Right lobe of liver (tissue), 6 donors: ENCODE measurements at regions not wholly inside any gene's neighbourhood (a gene's known extent, or its start where the extent isn't known, plus 50 kb on each side); places are given as distances from the start of the nearest gene placed in this dataset.

Experiments
- ATAC-seq, 4 donors: fragments of 200-7000 bp; cut with Tn5 transposase; one replicate each; pipeline ENCODE4 v1.9.1; 2020; ENCODE audit warnings: mild to moderate bottlenecking in 4 of 4, moderate library complexity in 4 of 4
- DNase-seq, 3 donors: peaks; one replicate each; pipeline ENCODE4 v3.0.0-alpha.2; 2020
- H3K27ac ChIP-seq, 3 donors: fragments of 200-600 bp; one replicate each; pipeline ENCODE4 v1.8.0; 2022
- H3K27me3 ChIP-seq, 2 donors: fragments of 200-600 bp; one replicate each; pipeline ENCODE4 v1.8.0; 2022
- H3K36me3 ChIP-seq, 4 donors: fragments of 200-600 bp; sonication (generic) in 1 of 4; one replicate each; pipeline versions ENCODE4 v1.5.1 to v1.8.0; 2017 to 2022; ENCODE audit warnings: control low read depth in 1 of 4
- H3K4me1 ChIP-seq, 4 donors: fragments of 200-600 bp; sonication (generic) in 1 of 4; one replicate each; pipeline versions ENCODE4 v1.5.1 to v1.8.0; 2017 to 2022; ENCODE audit warnings: control low read depth in 1 of 4
- H3K4me3 ChIP-seq, 3 donors: fragments of 200-600 bp; one replicate each; pipeline ENCODE4 v1.8.0; 2022
- H3K9me3 ChIP-seq, 4 donors: fragments of 200-600 bp; sonication (generic) in 1 of 4; one replicate each; pipeline versions ENCODE4 v1.5.1 to v1.8.0; 2017 to 2022; ENCODE audit warnings: control low read depth in 1 of 4
- CTCF ChIP-seq, 4 donors: fragments of 200-600 bp in 3 of 4; fragments of 450-650 bp in 1 of 4; IDR thresholded peaks; one replicate each; pipeline versions ENCODE4 v1.5.1 to v1.8.0; 2016 to 2022; ENCODE audit warnings: antibody characterized with exemption in 4 of 4, mild to moderate bottlenecking in 2 of 4
- POLR2A ChIP-seq: fragments of 450-650 bp; IDR thresholded peaks from one replicate; pipeline ENCODE4 v1.6.1; 2017; ENCODE audit warnings: antibody characterized with exemption, mild to moderate bottlenecking
- WGBS: methylation state at CpG from one replicate; pipeline ENCODE4 v1.1.6; 2018; ENCODE audit warnings: low coverage, low lambda C conversion rate; ENCODE audit not compliant: insufficient coverage; ENCODE audit errors: missing lambda C conversion rate; 5-methylcytosine and 5-hydroxymethylcytosine counted together
- intact Hi-C, 2 donors: fragments of 100-400 bp; cut with DNase I; formaldehyde crosslinking; loops; one replicate each; pipeline versions ENCODE4 v1.11.2 to v1.14.1; 2022
- donor health status: DM: no; HTN: yes; CAD: no.
- donor health status: DM: no; HTN: no; CAD: no.
- donor health status: DM: no; HTN: no; CAD: no.
- donor health status: DM: no; HTN: yes; CAD: no.
- donor health status: DM: no; HTN: yes; CAD: no.

DNA sequence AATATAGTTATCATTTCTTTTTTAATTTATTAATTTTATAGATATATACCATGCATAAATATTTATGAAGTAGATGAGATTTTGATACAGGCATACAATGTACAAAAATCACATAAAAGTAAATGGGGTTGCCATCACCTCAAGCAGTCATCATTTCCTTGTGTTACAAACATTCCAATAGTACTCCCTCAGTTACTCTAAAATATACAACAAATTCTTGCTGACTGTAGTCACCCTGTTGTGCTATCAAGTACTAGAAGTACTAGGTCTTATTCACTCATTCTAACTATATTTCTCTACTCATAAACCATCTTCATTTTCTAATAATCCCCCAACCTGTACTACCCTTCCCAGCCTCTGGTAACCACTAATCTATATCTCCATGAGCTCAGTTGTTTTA is 432.6 kb upstream of the SYT1 start:
- no peak for ATAC-seq

GRCh38 chr12:78439666-78440065 is 424.9 kb upstream of the SYT1 start:
- DNase-seq = no peak
- WGBS = 56% methylated on average over 4 of the region's 5 CpGs
- H3K27me3 ChIP-seq = no peaks in the 10 kb centered on the region
- no peaks in the 10 kb centered on the region for H3K36me3 ChIP-seq
- no peak overlapping the region for H3K27ac ChIP-seq
- intact Hi-C loops = no loop called here
- H3K4me1 ChIP-seq = no peaks in the 10 kb centered on the region
- no peaks in the 10 kb centered on the region for H3K9me3 ChIP-seq
- H3K4me3 ChIP-seq = no peak overlapping the region
- ATAC-seq = no peak
- TF ChIP-seq CTCF (IDR thresholded peaks at IDR 0.05) (no peak), POLR2A (no peak)

More for the DNA sequence above, 432.6 kb upstream of the SYT1 start:
- Histone ChIP-seq H3K27me3 (no peaks in the 10 kb centered on the region), H3K27ac (no peak overlapping the region), H3K4me3 (no peak overlapping the region), H3K36me3 (no peaks in the 10 kb centered on the region), H3K4me1 (no peaks in the 10 kb centered on the region), H3K9me3 (no peaks in the 10 kb centered on the region)
- DNase-seq = no peak
- intact Hi-C loops = no loop called here
- TF ChIP-seq POLR2A (no peak), CTCF (IDR thresholded peaks at IDR 0.05) (no peak)

DNA sequence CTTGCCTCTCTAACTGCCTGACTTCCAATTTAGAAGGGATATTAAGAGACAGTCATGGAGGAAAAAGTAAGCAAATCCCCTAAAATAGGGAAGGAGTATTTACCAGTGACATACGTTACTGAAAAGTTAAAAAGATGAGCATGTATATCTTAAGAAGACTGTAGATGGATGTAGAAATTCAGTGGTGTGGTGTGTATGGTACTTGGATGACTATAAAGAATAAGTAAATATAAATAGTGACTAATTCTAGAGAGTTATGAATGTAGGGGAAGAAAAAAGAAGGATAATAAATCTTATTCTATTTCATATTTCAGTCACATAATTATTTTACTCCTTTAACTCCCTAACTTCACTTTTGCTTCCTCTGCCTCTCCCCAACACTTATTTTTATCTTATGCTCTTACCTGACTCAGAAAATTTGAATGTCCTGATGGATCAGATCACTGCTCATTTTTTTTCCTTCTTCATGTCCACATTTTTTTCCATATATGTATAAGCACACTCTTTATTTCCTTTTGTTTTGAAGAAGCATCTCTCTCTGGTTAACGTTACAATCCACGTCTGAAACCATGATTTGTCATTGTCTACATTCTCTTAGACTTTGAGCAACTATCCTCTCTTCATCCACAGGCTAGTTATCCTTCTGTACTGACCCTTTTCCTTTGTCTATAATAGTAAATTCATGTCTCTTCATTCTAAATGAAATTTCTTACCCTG is 422.7 kb upstream of the SYT1 start:
- ATAC-seq (no peak), DNase-seq (no peak)
- WGBS = 37% methylated on average over 3 of the region's 3 CpGs
- no peaks in the 10 kb centered on the region for H3K36me3 ChIP-seq
- no peak overlapping the region for H3K27ac ChIP-seq
- TF ChIP-seq CTCF (IDR thresholded peaks at IDR 0.05) (no peak), POLR2A (no peak)
- H3K4me1 ChIP-seq = no peaks in the 10 kb centered on the region
- H3K4me3 ChIP-seq = no peak overlapping the region
- intact Hi-C loops = no loop called here
- H3K27me3 ChIP-seq = no peaks in the 10 kb centered on the region
- H3K9me3 ChIP-seq = no peaks in the 10 kb centered on the region

DNA sequence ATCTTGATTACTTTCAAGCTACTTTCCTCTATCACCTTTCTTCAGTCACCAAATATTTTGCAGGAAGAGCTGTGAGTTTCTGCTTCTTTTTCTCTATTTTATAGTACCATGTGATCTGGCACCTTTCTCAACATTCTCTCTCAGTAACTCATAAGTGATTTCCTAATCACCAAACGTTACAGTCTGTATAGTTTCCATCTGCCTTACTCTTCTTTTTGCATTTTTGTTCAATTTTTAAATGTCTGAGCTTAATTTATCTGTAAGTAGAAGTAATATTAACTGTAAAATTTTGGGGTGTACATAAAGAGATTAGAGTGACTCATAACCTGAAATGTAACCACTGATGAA is 422.1 kb upstream of the SYT1 start:
- Histone ChIP-seq H3K9me3 (no peaks in the 10 kb centered on the region), H3K4me1 (no peaks in the 10 kb centered on the region), H3K27me3 (no peaks in the 10 kb centered on the region), H3K27ac (no peak overlapping the region), H3K36me3 (no peaks in the 10 kb centered on the region), H3K4me3 (no peak overlapping the region)
- no peak for DNase-seq
- intact Hi-C loops = no loop called here
- ATAC-seq = no peak
- WGBS = 9% methylated on average over 1 of the region's 1 CpG
- TF ChIP-seq CTCF (IDR thresholded peaks at IDR 0.05) = no peak
- no peak for TF ChIP-seq POLR2A

GRCh38 chr12:78446555-78446954 is 418.0 kb upstream of the SYT1 start:
- Histone ChIP-seq H3K36me3 (no peaks in the 10 kb centered on the region), H3K9me3 (no peaks in the 10 kb centered on the region), H3K4me3 (no peak overlapping the region), H3K4me1 (no peaks in the 10 kb centered on the region), H3K27me3 (no peaks in the 10 kb centered on the region), H3K27ac (no peak overlapping the region)
- 58% methylated on average over 2 of the region's 2 CpGs for WGBS
- TF ChIP-seq POLR2A (no peak), CTCF (IDR thresholded peaks at IDR 0.05) (no peak)
- intact Hi-C loops = no loop called here
- ATAC-seq = no peak
- no peak for DNase-seq
